Peyer's patch (tissue), 4 donors: ENCODE measurements at regions not wholly inside any gene's neighbourhood (a gene's known extent, or its start where the extent isn't known, plus 50 kb on each side); places are given as distances from the start of the nearest gene placed in this dataset.

Source experiments
- POLR2A ChIP-seq, 2 donors: fragments of 450-650 bp; IDR thresholded peaks; one replicate each; pipeline ENCODE4 v1.5.1; 2017; ENCODE audit warnings: antibody characterized with exemption in 2 of 2, mild to moderate bottlenecking in 2 of 2, moderate library complexity in 2 of 2
- TF ChIP-seq, protein P1 (sequence below), 6 experiments: fragments of 450-650 bp in 4 of 6; fragments of 200-600 bp in 2 of 6; sonication (generic) in 1 of 6; IDR thresholded peaks; one replicate each; pipeline ENCODE4 v1.5.1; 2017 to 2019; ENCODE audit warnings: antibody characterized with exemption in 6 of 6, mild to moderate bottlenecking in 3 of 6, moderate library complexity in 1 of 6

DNA sequence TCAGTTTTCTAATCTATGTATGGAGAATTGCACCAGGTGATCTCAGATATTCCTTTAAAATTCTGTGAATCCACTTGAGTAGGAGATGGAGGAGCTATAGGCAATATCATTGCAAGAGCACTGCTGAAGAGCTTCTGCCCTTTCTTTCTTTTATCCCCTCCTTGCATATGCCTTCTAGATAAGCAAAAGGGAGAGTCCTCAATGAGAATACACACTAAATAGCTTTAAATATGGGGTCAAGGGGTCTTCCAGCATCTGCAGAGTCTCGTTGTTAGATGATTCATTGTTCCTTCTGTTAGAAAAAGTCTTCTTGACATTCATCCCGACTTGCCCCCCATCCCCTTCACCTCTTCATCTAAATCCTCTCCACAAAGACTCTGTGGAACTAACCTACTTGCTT lies 156.1 kb downstream of the PIK3R1 start:
- TF ChIP-seq, protein P1, sequence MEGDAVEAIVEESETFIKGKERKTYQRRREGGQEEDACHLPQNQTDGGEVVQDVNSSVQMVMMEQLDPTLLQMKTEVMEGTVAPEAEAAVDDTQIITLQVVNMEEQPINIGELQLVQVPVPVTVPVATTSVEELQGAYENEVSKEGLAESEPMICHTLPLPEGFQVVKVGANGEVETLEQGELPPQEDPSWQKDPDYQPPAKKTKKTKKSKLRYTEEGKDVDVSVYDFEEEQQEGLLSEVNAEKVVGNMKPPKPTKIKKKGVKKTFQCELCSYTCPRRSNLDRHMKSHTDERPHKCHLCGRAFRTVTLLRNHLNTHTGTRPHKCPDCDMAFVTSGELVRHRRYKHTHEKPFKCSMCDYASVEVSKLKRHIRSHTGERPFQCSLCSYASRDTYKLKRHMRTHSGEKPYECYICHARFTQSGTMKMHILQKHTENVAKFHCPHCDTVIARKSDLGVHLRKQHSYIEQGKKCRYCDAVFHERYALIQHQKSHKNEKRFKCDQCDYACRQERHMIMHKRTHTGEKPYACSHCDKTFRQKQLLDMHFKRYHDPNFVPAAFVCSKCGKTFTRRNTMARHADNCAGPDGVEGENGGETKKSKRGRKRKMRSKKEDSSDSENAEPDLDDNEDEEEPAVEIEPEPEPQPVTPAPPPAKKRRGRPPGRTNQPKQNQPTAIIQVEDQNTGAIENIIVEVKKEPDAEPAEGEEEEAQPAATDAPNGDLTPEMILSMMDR (IDR thresholded peaks at IDR 0.05) = no peak
- no peak for TF ChIP-seq POLR2A (IDR thresholded peaks at IDR 0.05)
